ENCODE measurements at regions not wholly inside any gene's neighbourhood (a gene's known extent, or its start where the extent isn't known, plus 50 kb on each side); places are given as distances from the start of the nearest gene placed in this dataset.

DNA sequence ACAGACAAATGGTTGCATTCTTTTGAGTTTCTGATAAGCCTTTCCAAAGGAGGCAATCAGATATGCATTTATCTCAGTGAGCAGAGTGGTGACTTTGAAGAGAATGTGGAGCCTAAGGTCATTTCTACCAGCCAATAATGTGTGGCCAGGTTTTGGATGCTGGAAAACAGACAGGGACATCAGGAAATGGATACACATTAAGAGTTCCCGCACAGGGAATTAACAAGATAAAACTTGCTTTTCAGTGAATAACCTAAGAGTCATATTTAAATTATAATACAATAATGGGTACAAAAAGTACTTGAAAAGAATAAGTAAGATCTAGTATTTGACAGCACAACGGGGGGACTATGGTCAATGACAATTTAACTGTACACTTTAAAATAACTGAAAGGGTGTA is 492.3 kb upstream of the FAM241A start:
- Histone ChIP-seq H3K4me1 (no peaks in the 10 kb centered on the region), H3K4me3 (no peak overlapping the region), H3K27ac (no peak overlapping the region), H3K4me2 (no peak overlapping the region), H3K9me3 (no peaks in the 10 kb centered on the region)
- WGBS (ENCODE audit: missing lambda C conversion rate) = 33% methylated on average over 2 of the region's 2 CpGs
- FAIRE-seq = no peak
- ATAC-seq = no peak
- POLR2A ChIA-PET = no interaction called here
- TF ChIP-seq ESRRA (IDR thresholded peaks at IDR 0.05; ENCODE audit: borderline replicate concordance, low read length) (no peak), NPAS2 (CRISPR knock-in tag; IDR thresholded peaks at IDR 0.05; ENCODE audit: borderline replicate concordance) (no peak), NR3C1 (IDR thresholded peaks at IDR 0.05) (no peak), RFX5 (IDR thresholded peaks at IDR 0.05) (no peak), MAFK (IDR thresholded peaks at IDR 0.05; ENCODE audit: partially characterized antibody) (no peak), ZFP36 (IDR thresholded peaks at IDR 0.05; ENCODE audit: borderline replicate concordance, partially characterized antibody) (no peak), RARB (CRISPR knock-in tag; IDR thresholded peaks at IDR 0.05) (no peak), HES2 (IDR thresholded peaks at IDR 0.05) (no peak), ZC3H11A (IDR thresholded peaks at IDR 0.05) (no peak), RNF2 (IDR thresholded peaks at IDR 0.05; ENCODE audit: borderline replicate concordance, low read depth) (no peak), KDM5A (IDR thresholded peaks at IDR 0.05) (no peak), KDM1A (IDR thresholded peaks at IDR 0.05; ENCODE audit: low read depth) (no peak)
- TF ChIP-seq, protein P1, sequence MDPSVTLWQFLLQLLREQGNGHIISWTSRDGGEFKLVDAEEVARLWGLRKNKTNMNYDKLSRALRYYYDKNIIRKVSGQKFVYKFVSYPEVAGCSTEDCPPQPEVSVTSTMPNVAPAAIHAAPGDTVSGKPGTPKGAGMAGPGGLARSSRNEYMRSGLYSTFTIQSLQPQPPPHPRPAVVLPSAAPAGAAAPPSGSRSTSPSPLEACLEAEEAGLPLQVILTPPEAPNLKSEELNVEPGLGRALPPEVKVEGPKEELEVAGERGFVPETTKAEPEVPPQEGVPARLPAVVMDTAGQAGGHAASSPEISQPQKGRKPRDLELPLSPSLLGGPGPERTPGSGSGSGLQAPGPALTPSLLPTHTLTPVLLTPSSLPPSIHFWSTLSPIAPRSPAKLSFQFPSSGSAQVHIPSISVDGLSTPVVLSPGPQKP (IDR thresholded peaks at IDR 0.05; ENCODE audit: low read depth, low read length) = no peak
- TF ChIP-seq, protein P2, sequence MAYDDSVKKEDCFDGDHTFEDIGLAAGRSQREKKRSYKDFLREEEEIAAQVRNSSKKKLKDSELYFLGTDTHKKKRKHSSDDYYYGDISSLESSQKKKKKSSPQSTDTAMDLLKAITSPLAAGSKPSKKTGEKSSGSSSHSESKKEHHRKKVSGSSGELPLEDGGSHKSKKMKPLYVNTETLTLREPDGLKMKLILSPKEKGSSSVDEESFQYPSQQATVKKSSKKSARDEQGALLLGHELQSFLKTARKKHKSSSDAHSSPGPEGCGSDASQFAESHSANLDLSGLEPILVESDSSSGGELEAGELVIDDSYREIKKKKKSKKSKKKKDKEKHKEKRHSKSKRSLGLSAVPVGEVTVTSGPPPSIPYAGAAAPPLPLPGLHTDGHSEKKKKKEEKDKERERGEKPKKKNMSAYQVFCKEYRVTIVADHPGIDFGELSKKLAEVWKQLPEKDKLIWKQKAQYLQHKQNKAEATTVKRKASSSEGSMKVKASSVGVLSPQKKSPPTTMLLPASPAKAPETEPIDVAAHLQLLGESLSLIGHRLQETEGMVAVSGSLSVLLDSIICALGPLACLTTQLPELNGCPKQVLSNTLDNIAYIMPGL (CRISPR knock-in tag; IDR thresholded peaks at IDR 0.05; ENCODE audit: borderline replicate concordance) = no peak
- DNase-seq (ENCODE audit: low read depth in 1 of 2, low spot score in 1 of 2) = no peak
- CTCF ChIA-PET = no interaction called here

GRCh38 chr4:111662496-111662895 is 482.8 kb upstream of the FAM241A start:
- ChIA-PET POLR2A (no interaction called here), CTCF (no interaction called here)
- WGBS (ENCODE audit: missing lambda C conversion rate) = 50% methylated on average over 1 of the region's 1 CpG
- no peak overlapping the region for H3K27ac ChIP-seq
- no peak overlapping the region for H3K4me2 ChIP-seq
- FAIRE-seq (no peak), DNase-seq (ENCODE audit: low read depth in 1 of 2, low spot score in 1 of 2) (no peak), ATAC-seq (no peak)
- H3K4me1 ChIP-seq = no peaks in the 10 kb centered on the region
- no peak overlapping the region for H3K4me3 ChIP-seq
- no peaks in the 10 kb centered on the region for H3K9me3 ChIP-seq
- TF ChIP-seq NR3C1 (IDR thresholded peaks at IDR 0.05) (no peak), FOSB (CRISPR knock-in tag; IDR thresholded peaks at IDR 0.05) (no peak), NFE2L2 (conservative IDR thresholded peaks at IDR 0.05; ENCODE audit: low read length) (no peak), RAD21 (conservative IDR thresholded peaks at IDR 0.05 in 1 of 2, IDR thresholded peaks at IDR 0.05 in 1 of 2) (no peak), CTCF (IDR thresholded peaks at IDR 0.05) (no peak), RFX5 (IDR thresholded peaks at IDR 0.05) (no peak), JUN (IDR thresholded peaks at IDR 0.05) (no peak), CBX8 (IDR thresholded peaks at IDR 0.05) (no peak), GATA3 (IDR thresholded peaks at IDR 0.05; ENCODE audit: borderline replicate concordance) (no peak), RNF2 (IDR thresholded peaks at IDR 0.05; ENCODE audit: borderline replicate concordance, low read depth) (no peak), HDAC2 (IDR thresholded peaks at IDR 0.05) (no peak)
